HFFc6 (cell line): ENCODE measurements at regions not wholly inside any gene's neighbourhood (a gene's known extent, or its start where the extent isn't known, plus 50 kb on each side); places are given as distances from the start of the nearest gene placed in this dataset.

Experiments used
- DNase-seq: peaks from one replicate; pipeline ENCODE4 v3.0.0-alpha.2; 2018
- H3K27ac Mint-ChIP-seq: 2 replicates; pipeline ENCODE4 v1.8.0; 2020; ENCODE audit warnings: mild to moderate bottlenecking, mixed read lengths
- H3K27me3 Mint-ChIP-seq: 2 replicates; pipeline ENCODE4 v1.8.0; 2021; ENCODE audit warnings: mild to moderate bottlenecking, moderate library complexity, mixed read lengths; ENCODE audit not compliant: insufficient read depth
- H3K36me3 Mint-ChIP-seq: 2 replicates; pipeline ENCODE4 v1.8.0; 2021; ENCODE audit warnings: low read depth, mixed read lengths
- H3K4me1 Mint-ChIP-seq: 2 replicates; pipeline ENCODE4 v1.8.0; 2020; ENCODE audit warnings: low read depth, mixed read lengths
- H3K4me3 Mint-ChIP-seq: 2 replicates; pipeline ENCODE4 v1.8.0; 2020; ENCODE audit warnings: mild to moderate bottlenecking, moderate library complexity, mixed read lengths
- H3K9me3 Mint-ChIP-seq: 2 replicates; pipeline ENCODE4 v1.8.0; 2020; ENCODE audit warnings: mild to moderate bottlenecking, mixed read lengths
- TF ChIP-seq, protein P1 (sequence below): fragments of 200-600 bp; sonication (generic); IDR thresholded peaks from 2 replicates; pipeline ENCODE4 v1.5.0; 2021; ENCODE audit warnings: antibody characterized with exemption, mild to moderate bottlenecking

DNA sequence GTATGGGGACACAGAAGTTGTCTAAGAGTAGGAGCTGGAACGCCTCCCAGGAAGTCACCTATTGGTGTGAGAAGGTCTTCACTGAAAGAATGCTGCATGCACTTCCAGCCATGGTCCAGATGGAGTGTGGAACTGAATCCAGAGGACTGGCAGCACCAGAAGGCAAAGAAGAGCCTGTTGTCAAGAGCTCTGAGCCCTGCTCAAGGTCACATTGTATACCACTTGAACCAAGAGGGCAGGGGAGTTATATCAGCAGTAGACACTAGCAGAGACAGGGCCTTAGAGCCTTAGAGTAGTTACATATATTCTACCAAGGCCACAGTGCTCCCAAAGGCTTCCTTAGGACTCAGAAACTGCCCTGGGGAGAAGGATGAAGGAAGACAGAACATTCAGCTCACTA, 130.8 kb upstream of the POC5 start:
- TF ChIP-seq, protein P1, sequence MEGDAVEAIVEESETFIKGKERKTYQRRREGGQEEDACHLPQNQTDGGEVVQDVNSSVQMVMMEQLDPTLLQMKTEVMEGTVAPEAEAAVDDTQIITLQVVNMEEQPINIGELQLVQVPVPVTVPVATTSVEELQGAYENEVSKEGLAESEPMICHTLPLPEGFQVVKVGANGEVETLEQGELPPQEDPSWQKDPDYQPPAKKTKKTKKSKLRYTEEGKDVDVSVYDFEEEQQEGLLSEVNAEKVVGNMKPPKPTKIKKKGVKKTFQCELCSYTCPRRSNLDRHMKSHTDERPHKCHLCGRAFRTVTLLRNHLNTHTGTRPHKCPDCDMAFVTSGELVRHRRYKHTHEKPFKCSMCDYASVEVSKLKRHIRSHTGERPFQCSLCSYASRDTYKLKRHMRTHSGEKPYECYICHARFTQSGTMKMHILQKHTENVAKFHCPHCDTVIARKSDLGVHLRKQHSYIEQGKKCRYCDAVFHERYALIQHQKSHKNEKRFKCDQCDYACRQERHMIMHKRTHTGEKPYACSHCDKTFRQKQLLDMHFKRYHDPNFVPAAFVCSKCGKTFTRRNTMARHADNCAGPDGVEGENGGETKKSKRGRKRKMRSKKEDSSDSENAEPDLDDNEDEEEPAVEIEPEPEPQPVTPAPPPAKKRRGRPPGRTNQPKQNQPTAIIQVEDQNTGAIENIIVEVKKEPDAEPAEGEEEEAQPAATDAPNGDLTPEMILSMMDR: no peak
- Mint-ChIP-seq H3K4me1 (no peaks in the 10 kb centered on the region), H3K27ac (no peak overlapping the region), H3K27me3 (no peaks in the 10 kb centered on the region), H3K36me3 (no peaks in the 10 kb centered on the region), H3K4me3 (no peak overlapping the region), H3K9me3 (peaks cover 25% of the 10 kb centered on the region)
- DNase-seq: no peak

DNA sequence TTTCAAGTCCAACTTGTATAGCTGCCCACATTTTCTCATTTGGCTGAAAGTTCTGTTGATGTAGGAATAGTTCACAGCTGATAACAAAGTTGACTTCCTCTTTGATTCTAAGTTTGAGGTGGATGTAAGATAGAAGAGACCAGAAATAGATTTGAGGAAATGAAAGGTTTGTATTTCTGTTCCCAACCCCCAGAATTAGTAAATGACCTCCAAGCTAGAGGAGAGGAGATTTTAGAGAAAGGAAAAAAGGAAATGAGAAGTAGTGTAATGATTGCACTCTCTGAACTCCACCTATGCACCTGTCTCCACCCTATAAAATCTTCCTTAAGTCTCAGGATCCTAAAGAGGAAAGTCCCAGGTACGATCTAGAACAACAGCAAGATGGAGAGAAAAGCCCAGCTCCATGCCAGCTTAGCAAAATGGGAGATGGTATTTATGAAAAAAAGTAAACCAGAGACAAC, 130.4 kb upstream of the POC5 start:
- H3K36me3 Mint-ChIP-seq: no peaks in the 10 kb centered on the region
- no peaks in the 10 kb centered on the region for H3K4me1 Mint-ChIP-seq
- peaks cover 25% of the 10 kb centered on the region for H3K9me3 Mint-ChIP-seq
- H3K27me3 Mint-ChIP-seq: no peaks in the 10 kb centered on the region
- H3K4me3 Mint-ChIP-seq: no peak overlapping the region
- H3K27ac Mint-ChIP-seq: no peak overlapping the region
- DNase-seq: no peak
- TF ChIP-seq, protein P1: no peak

DNA sequence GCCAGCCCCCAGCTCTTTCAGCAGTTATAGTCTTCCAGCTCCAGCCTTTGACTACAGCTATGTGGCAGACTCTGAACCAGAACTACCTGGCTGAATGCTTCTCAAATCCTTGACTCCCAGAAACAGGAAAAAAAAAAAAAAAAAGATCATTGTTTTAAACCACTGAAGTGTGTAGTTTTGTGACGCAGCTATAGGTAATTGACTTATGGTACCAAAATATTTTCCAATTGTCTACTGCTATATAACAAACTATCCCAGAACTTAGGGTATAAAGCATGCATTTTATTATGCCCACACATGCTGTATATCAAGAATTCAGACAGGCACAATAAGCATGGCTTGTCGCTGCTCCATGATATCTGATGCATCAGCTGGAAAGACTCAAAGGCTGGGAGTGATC, 127.1 kb upstream of the POC5 start:
- TF ChIP-seq, protein P1: no peak
- H3K9me3 Mint-ChIP-seq: peaks cover 35% of the 10 kb centered on the region
- H3K4me3 Mint-ChIP-seq: no peak overlapping the region
- no peaks in the 10 kb centered on the region for H3K27me3 Mint-ChIP-seq
- no peak overlapping the region for H3K27ac Mint-ChIP-seq
- H3K4me1 Mint-ChIP-seq: no peaks in the 10 kb centered on the region
- no peaks in the 10 kb centered on the region for H3K36me3 Mint-ChIP-seq
- no peak for DNase-seq

DNA sequence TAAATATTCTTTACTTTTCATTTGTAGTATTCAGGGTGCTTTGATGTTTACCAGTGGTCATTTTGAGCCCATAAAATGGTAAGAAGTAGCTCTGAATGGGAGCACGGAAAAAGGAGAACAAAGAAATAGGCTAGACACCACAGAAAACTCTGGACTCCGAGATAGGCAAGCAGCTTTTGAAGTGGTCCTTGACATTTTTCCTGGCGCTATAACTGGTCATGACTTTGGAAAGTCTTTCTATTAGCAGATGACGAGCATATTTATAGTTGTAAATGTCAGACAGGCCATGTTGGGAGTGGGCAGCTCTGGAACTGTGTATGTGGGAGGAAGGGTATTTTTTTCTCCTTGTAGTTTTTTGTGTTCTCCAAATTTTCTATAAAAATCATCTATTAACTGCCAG, 126.1 kb upstream of the POC5 start:
- Mint-ChIP-seq H3K9me3 (peaks cover 42% of the 10 kb centered on the region), H3K36me3 (no peaks in the 10 kb centered on the region), H3K27me3 (no peaks in the 10 kb centered on the region), H3K4me1 (no peaks in the 10 kb centered on the region), H3K27ac (no peak overlapping the region), H3K4me3 (no peak overlapping the region)
- TF ChIP-seq, protein P1: no peak
- DNase-seq: no peak

DNA sequence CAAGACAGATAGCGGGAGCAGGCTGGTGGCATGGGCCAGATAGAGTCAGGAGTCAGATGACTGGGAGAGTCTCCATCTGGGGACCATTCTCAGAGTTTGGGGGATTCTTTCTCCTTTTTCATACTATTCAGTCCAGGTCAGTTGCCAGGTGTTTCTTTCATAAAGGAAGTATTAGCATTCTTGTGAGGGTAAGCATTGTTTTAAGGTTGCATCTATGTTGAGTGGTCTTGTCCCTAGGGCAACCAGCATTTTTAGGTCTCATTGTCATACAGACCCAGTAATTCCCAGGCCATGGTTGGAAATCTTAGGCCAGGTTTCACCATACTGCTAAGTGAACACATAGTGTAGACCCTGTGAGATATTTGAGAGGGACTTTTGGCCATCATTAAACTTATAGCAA, 122.3 kb upstream of the POC5 start:
- DNase-seq: no peak
- Mint-ChIP-seq H3K4me1 (no peaks in the 10 kb centered on the region), H3K4me3 (no peak overlapping the region), H3K27me3 (no peaks in the 10 kb centered on the region), H3K9me3 (peaks cover 28% of the 10 kb centered on the region), H3K36me3 (no peaks in the 10 kb centered on the region), H3K27ac (no peak overlapping the region)
- TF ChIP-seq, protein P1: no peak

DNA sequence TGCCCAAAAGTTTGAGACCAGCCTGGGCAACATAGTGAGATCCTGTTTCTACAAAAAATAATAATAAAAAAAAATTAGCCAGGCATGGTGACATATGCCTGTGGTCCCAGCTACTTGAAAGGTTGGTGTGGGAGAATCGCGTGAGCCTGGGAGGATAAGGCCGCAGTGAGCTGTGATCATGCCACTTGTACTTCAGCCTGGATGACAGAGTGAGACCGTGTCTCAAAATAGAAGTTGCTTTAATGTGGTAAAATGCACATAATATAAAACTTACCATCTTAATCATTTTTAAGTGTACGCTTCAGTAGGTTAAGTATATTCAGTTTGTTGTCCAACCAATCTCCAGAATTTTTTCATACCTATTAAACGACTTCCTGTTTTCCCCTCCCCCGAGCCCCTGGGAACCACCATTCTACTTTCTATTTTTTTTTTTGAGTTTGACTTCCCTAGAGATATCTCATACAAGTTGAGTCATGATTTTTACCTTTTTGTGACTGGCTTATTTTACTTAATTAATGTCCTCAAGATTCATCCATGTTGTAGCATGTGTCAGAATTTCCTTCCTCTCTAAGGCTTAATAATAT, 120.1 kb upstream of the POC5 start:
- TF ChIP-seq, protein P1: no peak
- DNase-seq: no peak
- no peaks in the 10 kb centered on the region for H3K27me3 Mint-ChIP-seq
- no peak overlapping the region for H3K27ac Mint-ChIP-seq
- H3K9me3 Mint-ChIP-seq: peaks cover 37% of the 10 kb centered on the region
- no peaks in the 10 kb centered on the region; the same call in 1 of the 2 replicates for H3K36me3 Mint-ChIP-seq
- H3K4me3 Mint-ChIP-seq: no peak overlapping the region
- H3K4me1 Mint-ChIP-seq: no peaks in the 10 kb centered on the region
